H9 (cell line): ENCODE measurements at regions not wholly inside any gene's neighbourhood (a gene's known extent, or its start where the extent isn't known, plus 50 kb on each side); places are given as distances from the start of the nearest gene placed in this dataset.

Experiments used
- DNase-seq: peaks from one replicate; pipeline ENCODE4 v3.0.0-alpha.2; 2017
- H2AFZ ChIP-seq: one replicate; pipeline ENCODE4 v1.6.1; 2013; ENCODE audit warnings: mild to moderate bottlenecking, low read length, control low read depth, moderate library complexity
- H2AK5ac ChIP-seq: 2 replicates; pipeline ENCODE4 v1.6.1; 2013; ENCODE audit warnings: low read length, control low read depth, mixed read lengths; ENCODE audit not compliant: insufficient read length
- H2BK120ac ChIP-seq: one replicate; pipeline ENCODE4 v1.6.1; 2013; ENCODE audit warnings: low read depth, mild to moderate bottlenecking, low read length, control low read depth, inconsistent platforms; ENCODE audit not compliant: poor library complexity, severe bottlenecking
- H2BK12ac ChIP-seq: 2 replicates; pipeline ENCODE4 v1.6.1; 2013; ENCODE audit warnings: low read length, control low read depth, mixed read lengths, low read depth; ENCODE audit not compliant: insufficient read length
- H2BK15ac ChIP-seq: 2 replicates; pipeline ENCODE4 v1.6.1; 2013; ENCODE audit warnings: low read depth, low read length, control low read depth
- H2BK20ac ChIP-seq: one replicate; pipeline ENCODE4 v1.6.1; 2013; ENCODE audit warnings: low read depth, mild to moderate bottlenecking, low read length, control low read depth, inconsistent platforms; ENCODE audit not compliant: poor library complexity, severe bottlenecking
- H2BK5ac ChIP-seq: 2 replicates; pipeline ENCODE4 v1.6.1; 2013; ENCODE audit warnings: low read length, control low read depth, mixed read lengths; ENCODE audit not compliant: insufficient read length
- H3K14ac ChIP-seq: 2 replicates; pipeline ENCODE4 v1.6.1; 2013; ENCODE audit warnings: low read length, control low read depth; ENCODE audit not compliant: insufficient read depth
- H3K18ac ChIP-seq: 2 replicates; pipeline ENCODE4 v1.6.1; 2013; ENCODE audit warnings: low read depth, mild to moderate bottlenecking, mixed read lengths, low read length, control low read depth; ENCODE audit not compliant: insufficient read length
- H3K23ac ChIP-seq: 2 replicates; pipeline ENCODE4 v1.6.1; 2013; ENCODE audit warnings: low read length, control low read depth, mixed read lengths, low read depth; ENCODE audit not compliant: insufficient read length
- H3K23me2 ChIP-seq: 2 replicates; pipeline ENCODE4 v1.6.1; 2013; ENCODE audit warnings: low read depth, mild to moderate bottlenecking, mixed read lengths, low read length, control low read depth; ENCODE audit not compliant: insufficient read length, poor library complexity, severe bottlenecking
- H3K27ac ChIP-seq: 2 replicates; pipeline ENCODE4 v1.5.1; 2013; ENCODE audit warnings: low read length, control low read depth, mixed read lengths, low read depth; ENCODE audit not compliant: insufficient read length
- H3K27me3 ChIP-seq: 2 replicates; pipeline ENCODE4 v1.6.1; 2013; ENCODE audit warnings: low read length, control low read depth, inconsistent platforms; ENCODE audit not compliant: insufficient read depth
- H3K4ac ChIP-seq: 2 replicates; pipeline ENCODE4 v1.6.1; 2013; ENCODE audit warnings: low read depth, mild to moderate bottlenecking, control low read depth, inconsistent platforms, low read length, moderate library complexity
- H3K4me1 ChIP-seq: 2 replicates; pipeline ENCODE4 v1.6.1; 2013; ENCODE audit warnings: low read length, control low read depth, inconsistent platforms; ENCODE audit not compliant: insufficient read depth
- H3K4me2 ChIP-seq: 2 replicates; pipeline ENCODE4 v1.6.1; 2013; ENCODE audit warnings: low read length, control low read depth, mixed read lengths; ENCODE audit not compliant: insufficient read length, insufficient read depth
- H3K56ac ChIP-seq: 2 replicates; pipeline ENCODE4 v1.6.1; 2013; ENCODE audit warnings: low read depth, mild to moderate bottlenecking, mixed read lengths, low read length, control low read depth; ENCODE audit not compliant: insufficient read length
- H3K79me1 ChIP-seq: 2 replicates; pipeline ENCODE4 v1.6.1; 2013; ENCODE audit warnings: low read depth, mild to moderate bottlenecking, moderate library complexity, low read length, control low read depth, inconsistent platforms; ENCODE audit not compliant: insufficient read depth, poor library complexity, severe bottlenecking
- H3K79me2 ChIP-seq: 2 replicates; pipeline ENCODE4 v1.6.1; 2013; ENCODE audit warnings: low read length, control low read depth, inconsistent platforms; ENCODE audit not compliant: insufficient read depth
- H3K9ac ChIP-seq: 2 replicates; pipeline ENCODE4 v1.6.1; 2013; ENCODE audit warnings: low read length, control low read depth, mixed read lengths; ENCODE audit not compliant: insufficient read length; ENCODE audit errors: extremely low read depth
- H3K9me3 ChIP-seq: one replicate; pipeline ENCODE4 v1.6.1; 2013; ENCODE audit warnings: low read depth, low read length, inconsistent platforms; ENCODE audit not compliant: control insufficient read depth
- H3T11ph ChIP-seq: one replicate; pipeline ENCODE4 v1.6.1; 2013; ENCODE audit warnings: mild to moderate bottlenecking, low read length, control low read depth, inconsistent platforms
- H4K20me1 ChIP-seq: one replicate; pipeline ENCODE4 v1.6.1; 2013; ENCODE audit not compliant: control insufficient read depth, insufficient read length, insufficient read depth
- H4K5ac ChIP-seq: 2 replicates; pipeline ENCODE4 v1.6.1; 2013; ENCODE audit warnings: low read depth, mild to moderate bottlenecking, mixed read lengths, low read length, control low read depth; ENCODE audit not compliant: insufficient read length
- H4K8ac ChIP-seq: replicated peaks from 2 replicates; pipeline ENCODE4 v1.6.1; 2013; ENCODE audit warnings: low read length, control low read depth, mixed read lengths, low read depth; ENCODE audit not compliant: insufficient read length
- H4K91ac ChIP-seq: 2 replicates; pipeline ENCODE4 v1.6.1; 2013; ENCODE audit warnings: low read depth, mild to moderate bottlenecking, moderate library complexity, mixed read lengths, low read length, control low read depth; ENCODE audit not compliant: insufficient read length
- H3K27ac Mint-ChIP-seq, 3 experiments: 2 replicates in 2 of 3; 3 replicates in 1 of 3; pipeline ENCODE4 v1.8.0; 2020 to 2021; ENCODE audit warnings: mixed read lengths in 3 of 3, mild to moderate bottlenecking in 1 of 3, moderate library complexity in 1 of 3
- H3K27me3 Mint-ChIP-seq: 2 replicates; pipeline ENCODE4 v1.8.0; 2021; ENCODE audit warnings: low read depth, mild to moderate bottlenecking, moderate library complexity, mixed read lengths
- H3K36me3 Mint-ChIP-seq, 3 experiments: 2 replicates in 2 of 3; 3 replicates in 1 of 3; pipeline ENCODE4 v1.8.0; 2020 to 2021; ENCODE audit warnings: low read depth in 3 of 3, mixed read lengths in 3 of 3; ENCODE audit not compliant: insufficient read depth in 1 of 3
- H3K4me1 Mint-ChIP-seq, 2 experiments: 2 replicates each; pipeline ENCODE4 v1.8.0; 2020; ENCODE audit warnings: mixed read lengths in 2 of 2
- H3K4me3 Mint-ChIP-seq, 2 experiments: 2 replicates in 1 of 2; 3 replicates in 1 of 2; pipeline ENCODE4 v1.8.0; 2020 to 2021; ENCODE audit warnings: mild to moderate bottlenecking in 2 of 2, mixed read lengths in 2 of 2, moderate library complexity in 1 of 2
- H3K9me3 Mint-ChIP-seq, 2 experiments: 2 replicates in 1 of 2; 3 replicates in 1 of 2; pipeline ENCODE4 v1.8.0; 2020; ENCODE audit warnings: mild to moderate bottlenecking in 2 of 2, mixed read lengths in 2 of 2, moderate library complexity in 1 of 2
- CTCF ChIP-seq: fragments of 200-600 bp; sonication (generic); conservative IDR thresholded peaks from 3 replicates; pipeline ENCODE4 v1.8.0; 2021; ENCODE audit warnings: antibody characterized with exemption, mild to moderate bottlenecking
- WGBS: extraction: QIAGEN DNeasy Blood & Tissue Kit; methylation state at CpG from one replicate; pipeline ENCODE4 v1.1.7; 2013; ENCODE audit warnings: missing lambda C conversion rate, low lambda C conversion rate, mixed read lengths; ENCODE audit not compliant: insufficient read length; ENCODE audit errors: extremely low coverage; 5-methylcytosine and 5-hydroxymethylcytosine counted together

GRCh38 chr3:154970797-154971196 lies 109.3 kb upstream of the MME start:
- Histone ChIP-seq H3K56ac (no peak overlapping the region), H4K5ac (no peak overlapping the region), H3K23ac (no peak overlapping the region), H3K27me3 (no peaks in the 10 kb centered on the region), H3K18ac (no peak overlapping the region), H2BK15ac (no peak overlapping the region), H2AFZ (no peak overlapping the region), H4K20me1 (no peaks in the 10 kb centered on the region), H3K4ac (no peak overlapping the region), H2BK20ac (no peak overlapping the region), H4K91ac (no peak overlapping the region), H2BK5ac (no peak overlapping the region), H2BK12ac (no peak overlapping the region), H3K4me2 (no peak overlapping the region), H3K79me1 (no peaks in the 10 kb centered on the region), H2BK120ac (no peak overlapping the region), H3K4me1 (no peaks in the 10 kb centered on the region), H3K79me2 (no peaks in the 10 kb centered on the region), H3K23me2 (no peaks in the 10 kb centered on the region), H3K9ac (no peak overlapping the region), H3K27ac (no peak overlapping the region), H3K9me3 (no peaks in the 10 kb centered on the region), H2AK5ac (no peak overlapping the region), H3T11ph (no peak overlapping the region), H3K14ac (no peak overlapping the region), H4K8ac (no peak overlapping the region)
- WGBS = no CpG with 5 or more reads among the region's 3 CpGs
- no peaks in the 10 kb centered on the region for H3K27me3 Mint-ChIP-seq
- H3K27ac Mint-ChIP-seq = no peak overlapping the region
- H3K9me3 Mint-ChIP-seq = no peaks in the 10 kb centered on the region
- no peaks in the 10 kb centered on the region for H3K36me3 Mint-ChIP-seq
- no peak for TF ChIP-seq CTCF
- H3K4me3 Mint-ChIP-seq = no peak overlapping the region
- no peak for DNase-seq
- peaks cover 2% of the 10 kb centered on the region in 2 experiments; a peak in 2 of 4 replicates for H3K4me1 Mint-ChIP-seq
